CD14-positive monocyte (primary cell): ENCODE measurements at regions not wholly inside any gene's neighbourhood (a gene's known extent, or its start where the extent isn't known, plus 50 kb on each side); places are given as distances from the start of the nearest gene placed in this dataset.
A peak's percentile ranks its signal among the peaks of the same experiment; 100 is the strongest.
"Not testable (repeated sequence)": the region's sequence is repeated elsewhere in the genome, so short reads cannot be mapped to it uniquely, and the experiment has no call there.

ENCODE experiments used
- DNase-seq, 3 donors: peaks; one replicate each; pipeline ENCODE4 v3.0.0-alpha.2; 2011 to 2022
- H2AFZ ChIP-seq: 2 replicates; pipeline ENCODE4 v1.6.0; 2012; ENCODE audit warnings: mild to moderate bottlenecking, low read depth, low read length, inconsistent platforms; ENCODE audit not compliant: insufficient read depth, poor library complexity, severe bottlenecking
- H3K27ac ChIP-seq, 2 donors: 1 replicate in 1 of 2; 2 replicates in 1 of 2; pipeline ENCODE4 v1.5.1; 2012 to 2013; ENCODE audit warnings: low read length in 2 of 2, control low read depth in 1 of 2, inconsistent platforms in 1 of 2, low read depth in 1 of 2, mild to moderate bottlenecking in 1 of 2
- H3K27me3 ChIP-seq, 2 donors: one replicate each; pipeline versions ENCODE4 v1.6.0 to v1.6.1; 2011 to 2013; ENCODE audit warnings: low read length in 2 of 2; ENCODE audit not compliant: control insufficient read depth in 2 of 2, insufficient read depth in 2 of 2
- H3K36me3 ChIP-seq, 2 donors: replicated peaks in 1 of 2; 1 replicate in 1 of 2; 2 replicates in 1 of 2; pipeline versions ENCODE4 v1.5.1 to v1.6.1; 2012 to 2013; ENCODE audit warnings: low read length in 2 of 2, control low read depth in 1 of 2, inconsistent platforms in 1 of 2, mild to moderate bottlenecking in 1 of 2; ENCODE audit not compliant: insufficient read depth in 2 of 2, control insufficient read depth in 1 of 2
- H3K4me1 ChIP-seq, 2 donors: 1 replicate in 1 of 2; 2 replicates in 1 of 2; pipeline versions ENCODE4 v1.5.1 to v1.6.1; 2012 to 2013; ENCODE audit warnings: low read length in 2 of 2, control low read depth in 1 of 2, inconsistent platforms in 1 of 2, mild to moderate bottlenecking in 1 of 2, moderate library complexity in 1 of 2; ENCODE audit not compliant: insufficient read depth in 2 of 2, control insufficient read depth in 1 of 2
- H3K4me2 ChIP-seq: replicated peaks from 2 replicates; pipeline ENCODE3; 2012; ENCODE audit warnings: low read length, moderate library complexity, mild to moderate bottlenecking; ENCODE audit not compliant: poor library complexity, severe bottlenecking; ENCODE audit errors: extremely low read depth
- H3K4me3 ChIP-seq, 3 experiments: fragments of 200-600 bp in 1 of 3; sonication (generic) in 1 of 3; replicated peaks in 1 of 3; 1 replicate in 2 of 3; 2 replicates in 1 of 3; pipeline ENCODE4 v1.5.1; 2011 to 2013; ENCODE audit warnings: low read length in 3 of 3, mild to moderate bottlenecking in 3 of 3, control low read depth in 2 of 3, low read depth in 2 of 3, inconsistent platforms in 1 of 3, moderate library complexity in 1 of 3
- H3K79me2 ChIP-seq: 2 replicates; pipeline ENCODE4 v1.6.0; 2012; ENCODE audit warnings: mild to moderate bottlenecking, control low read depth, inconsistent platforms, low read length, moderate library complexity; ENCODE audit not compliant: insufficient read depth
- H3K9ac ChIP-seq: 2 replicates; pipeline ENCODE4 v1.6.0; 2017; ENCODE audit warnings: low read length, mild to moderate bottlenecking; ENCODE audit not compliant: insufficient read depth, poor library complexity, severe bottlenecking
- H3K9me3 ChIP-seq, 2 donors: replicated peaks in 1 of 2; 1 replicate in 1 of 2; 2 replicates in 1 of 2; pipeline versions ENCODE4 v1.5.1 to v1.6.1; 2012 to 2013; ENCODE audit warnings: low read length in 2 of 2, control low read depth in 1 of 2; ENCODE audit not compliant: control insufficient read depth in 1 of 2, insufficient read depth in 1 of 2
- H4K20me1 ChIP-seq: 2 replicates; pipeline ENCODE4 v1.6.0; 2012; ENCODE audit warnings: mild to moderate bottlenecking, low read length, control low read depth, moderate library complexity; ENCODE audit not compliant: insufficient read depth
- H3K27ac Mint-ChIP-seq, 7 donors: one replicate each; pipeline ENCODE4 v1.8.0; 2020; ENCODE audit warnings: mild to moderate bottlenecking in 7 of 7, mixed read lengths in 7 of 7, moderate library complexity in 6 of 7, inconsistent platforms in 2 of 7
- H3K27me3 Mint-ChIP-seq, 3 donors: one replicate each; pipeline ENCODE4 v1.8.0; 2021 to 2022; ENCODE audit warnings: low read depth in 3 of 3, mild to moderate bottlenecking in 3 of 3, mixed read lengths in 3 of 3, moderate library complexity in 3 of 3, inconsistent platforms in 1 of 3
- H3K36me3 Mint-ChIP-seq, 2 donors: one replicate each; pipeline ENCODE4 v1.8.0; 2020; ENCODE audit warnings: mixed read lengths in 2 of 2, inconsistent platforms in 1 of 2, mild to moderate bottlenecking in 1 of 2
- H3K4me1 Mint-ChIP-seq: one replicate; pipeline ENCODE4 v1.8.0; 2020; ENCODE audit warnings: mild to moderate bottlenecking, mixed read lengths
- H3K4me3 Mint-ChIP-seq, 2 donors: one replicate each; pipeline ENCODE4 v1.8.0; 2020; ENCODE audit warnings: mild to moderate bottlenecking in 2 of 2, mixed read lengths in 2 of 2, moderate library complexity in 1 of 2
- H3K9me3 Mint-ChIP-seq, 7 donors: one replicate each; pipeline ENCODE4 v1.8.0; 2020 to 2022; ENCODE audit warnings: mixed read lengths in 7 of 7, mild to moderate bottlenecking in 6 of 7, moderate library complexity in 6 of 7, inconsistent platforms in 2 of 7
- CTCF ChIP-seq: fragments of 200-600 bp; IDR thresholded peaks from one replicate; pipeline ENCODE4 v1.8.0; 2022; ENCODE audit warnings: antibody characterized with exemption, mild to moderate bottlenecking
- WGBS: methylation state at CpG from one replicate; pipeline ENCODE4 v1.1.5; 2013; ENCODE audit warnings: missing lambda C conversion rate; ENCODE audit not compliant: insufficient coverage; 5-methylcytosine and 5-hydroxymethylcytosine counted together
- intact Hi-C, 2 donors: fragments of 100-400 bp; cut with micrococcal nuclease; formaldehyde crosslinking; loops; one replicate each; pipeline versions ENCODE4 v1.15.0 to v1.15.1; 2023

- Histone ChIP-seq H2AFZ (no peak overlapping the region), H3K9ac (no peak overlapping the region), H3K36me3 (no peaks in the 10 kb centered on the region), H3K4me3 (no peak overlapping the region), H3K27ac (no peak overlapping the region), H3K79me2 (no peaks in the 10 kb centered on the region), H3K4me2 (no peak overlapping the region), H3K9me3 (no peaks in the 10 kb centered on the region), H3K4me1 (peaks cover 3 to 5% of the 10 kb centered on the region in 2 donors), H4K20me1 (no peaks in the 10 kb centered on the region), H3K27me3 (no peaks in the 10 kb centered on the region)
- DNase-seq: no peak
- Mint-ChIP-seq H3K27me3 (peaks cover 0 to 4% (median 3%) of the 10 kb centered on the region in 3 donors), H3K36me3 (no peaks in the 10 kb centered on the region), H3K9me3 (peaks cover 0 to 7% (median 3%) of the 10 kb centered on the region in 7 donors), H3K4me3 (no peak overlapping the region), H3K27ac (no peak overlapping the region), H3K4me1 (peaks cover 3% of the 10 kb centered on the region)
- intact Hi-C loops: no loop called here
- no peak for TF ChIP-seq CTCF
- 100% methylated on average over 2 of the region's 7 CpGs for WGBS
These were observed 403.8 kb downstream of the DCDC2C start for GRCh38 chr2:4107179-4107578.

- 90% methylated on average over 3 of the region's 4 CpGs for WGBS
- Mint-ChIP-seq H3K9me3 (peaks cover 0 to 5% (median 1%) of the 10 kb centered on the region in 7 donors), H3K4me3 (no peak overlapping the region)
These were observed 406.9 kb downstream of the DCDC2C start for GRCh38 chr2:4110273-4110672.

GRCh38 chr2:4115435-4115834, 412.1 kb downstream of the DCDC2C start:
- H3K27me3 ChIP-seq, H3K27me3 Mint-ChIP-seq, H3K79me2 ChIP-seq, H4K20me1 ChIP-seq, DNase-seq, H3K4me3 Mint-ChIP-seq, H3K36me3 ChIP-seq, H3K4me1 ChIP-seq, H3K9ac ChIP-seq, H3K4me1 Mint-ChIP-seq, H3K4me3 ChIP-seq, H3K4me2 ChIP-seq, H3K9me3 ChIP-seq, H2AFZ ChIP-seq, H3K27ac ChIP-seq, H3K36me3 Mint-ChIP-seq, intact Hi-C loops: not testable (repeated sequence)
- no CpG with 5 or more reads among the region's 3 CpGs for WGBS
- Mint-ChIP-seq H3K9me3 (peaks cover 4 to 13% (median 10%) of the 10 kb centered on the region in 7 donors), H3K27ac (peak overlapping the region in 1 of 7 donors; percentile 16)

More at GRCh38 chr2:4110273-4110672, 406.9 kb downstream of the DCDC2C start:
- no peaks in the 10 kb centered on the region for H4K20me1 ChIP-seq
- Mint-ChIP-seq H3K36me3 (no peaks in the 10 kb centered on the region), H3K27me3 (peaks cover 0 to 6% (median 2%) of the 10 kb centered on the region in 3 donors), H3K27ac (no peak overlapping the region), H3K4me1 (no peaks in the 10 kb centered on the region)
- H3K4me2 ChIP-seq: no peak overlapping the region
- no peaks in the 10 kb centered on the region for H3K36me3 ChIP-seq
- DNase-seq: no peak
- H3K27ac ChIP-seq: no peak overlapping the region
- no peaks in the 10 kb centered on the region for H3K79me2 ChIP-seq
- H3K27me3 ChIP-seq: no peaks in the 10 kb centered on the region
- no peaks in the 10 kb centered on the region for H3K4me1 ChIP-seq
- intact Hi-C loops: no loop called here
- H3K9me3 ChIP-seq: no peaks in the 10 kb centered on the region
- H3K4me3 ChIP-seq: no peak overlapping the region
- H2AFZ ChIP-seq: no peak overlapping the region
- TF ChIP-seq CTCF: no peak
- no peak overlapping the region for H3K9ac ChIP-seq
